ENCODE measurements at regions not wholly inside any gene's neighbourhood (a gene's known extent, or its start where the extent isn't known, plus 50 kb on each side); places are given as distances from the start of the nearest gene placed in this dataset.

DNA sequence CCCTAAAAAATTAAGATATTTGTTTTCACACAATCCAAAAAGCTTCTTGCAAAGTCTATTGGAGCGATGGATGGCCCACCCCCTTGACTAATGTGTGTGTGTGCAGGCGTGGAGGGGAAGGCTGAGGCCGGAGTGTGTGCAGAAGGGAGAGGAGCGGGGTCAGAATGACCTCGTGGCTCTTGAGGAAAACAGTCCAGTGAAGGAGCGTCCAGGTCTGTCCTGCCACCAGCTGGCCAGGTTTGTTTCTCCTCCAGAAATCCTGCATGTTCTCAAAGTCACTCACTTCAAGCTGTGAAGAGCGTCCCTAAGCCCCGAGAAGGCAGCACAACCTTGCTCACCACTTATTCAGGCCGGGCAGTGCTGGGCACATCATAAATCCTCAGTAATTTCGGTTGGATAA is 69.5 kb upstream of the SSX2IP start:
- no peak for DNase-seq

DNA sequence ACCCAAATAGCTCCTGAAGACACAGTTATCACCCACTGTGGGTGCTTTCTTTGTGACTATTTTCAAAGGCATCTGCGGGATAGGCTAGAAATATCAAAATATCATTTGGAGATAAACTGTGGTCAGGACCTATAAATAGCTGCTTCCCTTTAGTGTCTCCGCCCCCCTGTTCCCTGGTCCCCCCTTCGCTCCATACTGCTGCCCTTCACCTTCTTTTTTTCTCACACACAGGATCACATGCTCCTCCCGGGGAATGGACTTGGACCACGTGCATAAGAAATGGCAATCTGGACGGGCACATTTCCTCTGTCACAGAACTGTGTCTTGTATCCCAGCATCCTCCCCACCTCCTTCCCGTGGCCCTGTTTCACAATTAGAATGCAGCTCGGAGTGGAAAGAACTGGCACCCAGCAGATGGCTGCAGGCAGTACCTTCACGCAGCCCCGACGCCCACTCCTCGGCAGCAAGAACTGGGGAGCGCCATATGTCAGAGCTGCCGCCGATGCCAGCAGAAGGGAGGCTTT is 68.8 kb upstream of the SSX2IP start:
- DNase-seq = no peak

DNA sequence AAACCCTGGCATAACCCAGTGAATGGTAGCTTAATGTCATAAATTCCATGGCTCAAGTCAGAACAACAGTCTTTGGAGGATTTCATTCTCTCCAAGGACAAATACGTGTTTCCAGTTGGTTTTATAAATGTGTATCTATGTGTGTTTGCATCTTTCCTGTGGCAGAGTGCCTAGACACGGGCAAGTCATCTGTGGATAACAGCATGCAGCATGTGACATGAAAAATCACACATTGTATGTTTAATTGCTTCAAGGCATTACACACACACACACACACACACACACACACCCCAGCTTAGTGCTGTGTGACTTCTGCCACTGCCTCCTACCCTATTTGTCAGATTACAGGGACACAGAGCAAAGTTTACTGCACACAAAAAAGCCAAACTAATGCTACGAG is 68.2 kb upstream of the SSX2IP start:
- DNase-seq = no peak

DNA sequence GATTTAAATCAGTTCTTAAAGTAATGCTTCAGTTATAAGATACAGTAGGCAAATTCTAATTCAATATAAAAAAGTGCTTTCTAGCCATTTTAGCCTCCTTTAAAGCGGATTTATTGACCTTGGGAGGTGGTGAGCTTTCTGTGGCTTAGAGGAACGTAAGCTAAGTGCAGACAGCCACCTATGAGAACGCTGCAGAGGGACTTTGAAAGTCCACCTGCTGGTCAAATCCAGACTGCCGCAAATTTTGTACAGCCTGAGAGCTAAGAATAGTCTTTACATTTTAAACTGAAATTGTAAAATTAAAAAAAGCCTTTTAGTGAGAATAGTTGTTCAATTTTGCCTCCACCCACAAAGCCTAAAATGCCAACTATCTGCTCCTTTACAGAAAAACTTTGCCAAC is 67.0 kb upstream of the SSX2IP start:
- DNase-seq = no peak

DNA sequence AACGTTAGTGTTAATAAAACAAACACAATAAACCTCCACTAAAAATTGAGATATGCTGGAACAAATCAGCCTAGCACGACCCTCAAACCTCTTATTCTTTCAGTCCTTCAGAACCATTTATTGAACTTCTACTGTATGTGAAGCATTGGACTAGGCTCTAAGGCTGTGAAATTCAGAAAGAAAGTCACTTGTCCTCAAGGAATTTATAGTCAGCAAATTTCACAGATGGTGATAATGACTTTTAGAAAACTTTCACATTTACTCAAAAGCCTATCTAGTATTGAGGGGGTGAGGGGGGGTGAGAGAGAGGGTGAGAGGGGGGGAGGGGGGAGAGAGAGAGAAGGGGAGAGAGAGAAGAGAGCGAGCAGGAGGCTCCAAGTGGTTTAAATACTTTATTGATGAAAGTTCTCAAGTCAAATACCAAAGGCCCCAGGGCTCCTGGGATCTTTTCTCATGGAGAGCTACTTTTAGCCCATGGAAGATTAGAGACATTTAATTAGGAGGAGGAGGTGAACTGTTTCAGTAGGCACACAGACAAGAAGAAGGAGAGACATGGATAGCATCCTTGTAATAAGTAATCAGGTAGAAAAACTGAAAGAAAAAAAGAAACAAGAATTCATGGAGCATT is 66.3 kb upstream of the SSX2IP start:
- no peak for DNase-seq

DNA sequence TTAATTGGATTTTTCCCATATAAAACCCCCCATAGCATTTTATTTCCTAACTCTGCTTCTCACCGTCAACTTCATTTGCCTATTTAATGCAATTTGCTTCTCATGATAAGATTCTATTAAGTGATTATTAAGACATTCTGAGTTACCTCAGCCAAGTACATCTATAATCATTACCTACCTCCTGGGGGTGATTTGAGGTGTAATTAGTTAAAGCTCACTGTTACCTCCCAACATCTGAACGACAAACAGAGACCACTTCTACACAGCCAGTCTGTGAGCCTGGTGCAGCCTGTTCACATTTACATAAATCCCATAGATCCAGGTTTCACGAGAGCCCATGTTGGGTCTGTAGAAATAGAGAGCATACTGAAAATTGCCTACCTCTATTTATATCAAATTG is 65.7 kb upstream of the SSX2IP start:
- DNase-seq = no peak

DNA sequence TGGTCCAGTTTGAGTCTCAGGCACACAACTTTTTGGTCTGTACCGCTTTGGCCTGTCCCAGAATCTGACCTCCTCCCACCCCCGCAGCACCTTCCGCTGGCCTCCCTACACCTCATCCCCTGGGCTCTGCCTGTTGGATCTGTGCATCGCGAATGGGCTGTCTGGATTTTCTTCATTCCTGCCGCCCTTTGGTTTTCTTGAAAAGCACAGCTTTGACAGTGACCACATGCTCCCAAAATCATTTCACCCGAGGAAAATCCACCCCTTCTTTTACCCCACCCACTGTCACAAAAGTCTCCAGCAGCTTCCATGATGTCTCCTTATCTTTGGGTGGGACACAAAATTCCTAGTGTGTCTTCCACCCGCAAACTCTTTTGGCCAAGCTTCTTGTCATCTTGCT is 65.0 kb upstream of the SSX2IP start:
- no peak for DNase-seq

DNA sequence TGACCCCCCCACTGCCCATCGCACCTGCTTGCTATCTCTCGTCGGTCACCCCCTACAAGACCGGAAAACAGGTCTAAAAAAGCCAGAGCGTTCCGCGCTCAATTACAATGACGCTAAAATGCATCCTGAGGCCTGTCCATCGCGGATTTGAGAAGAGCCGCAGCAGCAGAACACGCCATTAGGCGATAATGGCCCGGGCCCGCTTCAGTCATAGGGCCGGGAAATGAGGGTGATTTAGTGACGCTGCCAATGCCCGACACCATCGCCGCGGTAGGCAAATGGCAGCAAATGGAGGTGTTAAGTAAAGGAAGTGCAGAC is 64.1 kb upstream of the SSX2IP start:
- no peak for DNase-seq

DNA sequence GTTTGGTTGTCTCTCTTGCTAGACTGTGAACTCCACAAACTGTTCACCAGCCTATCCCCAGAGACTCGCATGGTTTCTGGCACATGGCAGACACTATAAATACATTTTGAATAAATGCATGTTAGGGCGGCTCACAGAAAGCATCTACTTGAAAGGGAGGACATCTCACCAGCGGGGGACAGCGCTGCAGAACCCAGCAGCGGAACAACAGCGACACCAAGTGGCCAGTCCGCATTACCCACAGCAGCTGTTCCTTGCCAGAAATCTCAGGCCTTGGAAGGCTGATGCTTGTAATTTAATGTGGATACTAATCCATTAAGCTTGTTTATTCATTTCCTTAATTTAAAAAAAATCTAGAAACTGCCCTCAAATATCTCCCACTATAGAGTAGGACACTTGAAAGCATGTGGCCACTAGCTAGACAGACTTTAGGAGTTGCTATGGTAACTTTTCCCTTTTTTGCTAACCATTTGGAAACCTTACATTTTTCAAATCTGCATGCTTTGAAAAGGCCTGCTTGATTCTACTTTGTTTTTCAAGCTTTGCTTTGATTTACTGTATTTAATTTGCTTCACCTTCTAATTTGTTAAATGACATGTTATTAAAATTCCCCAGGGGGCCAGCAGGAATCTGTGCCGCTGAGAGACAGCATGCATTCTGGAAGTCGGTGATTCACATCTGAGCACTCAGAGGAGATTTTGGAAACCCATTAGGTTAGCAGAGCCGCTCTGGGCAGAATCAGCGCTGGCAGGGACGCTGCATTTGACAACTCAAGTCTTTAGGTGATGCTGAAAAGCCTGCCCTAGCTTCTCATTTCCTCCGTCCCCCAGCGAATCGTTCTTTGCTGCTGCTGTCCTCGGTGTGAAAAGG is 63.5 kb upstream of the SSX2IP start:
- peak; percentile 66 for DNase-seq

DNA sequence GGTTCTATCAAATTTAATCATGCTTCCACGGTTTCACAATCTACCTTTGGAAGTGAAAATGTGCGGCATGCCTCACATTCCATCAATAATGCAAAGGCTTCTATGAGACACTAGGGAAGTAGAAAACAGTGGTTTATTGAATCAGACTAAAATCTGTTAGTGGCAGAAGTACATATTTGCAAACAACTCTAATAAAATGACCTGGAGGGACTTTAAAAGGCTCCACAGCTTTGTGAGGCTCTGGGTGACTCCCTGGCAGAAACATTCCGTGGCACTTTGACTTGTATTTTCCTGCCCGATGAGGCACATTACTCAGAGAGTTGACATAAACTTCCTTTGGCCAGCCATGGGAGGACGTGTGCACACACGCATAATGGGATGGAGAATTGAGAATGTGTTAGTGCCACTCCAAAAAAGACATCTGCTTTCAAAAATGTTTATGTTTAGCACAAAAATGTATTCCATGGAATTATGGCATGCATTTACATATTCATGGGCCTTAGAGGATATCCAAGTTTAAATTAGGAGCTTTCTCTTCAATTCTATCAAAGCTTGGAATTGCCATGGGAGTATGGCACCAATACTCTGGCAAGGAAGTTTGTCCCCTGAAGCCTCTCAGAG is 60.0 kb upstream of the SSX2IP start:
- no peak for DNase-seq

DNA sequence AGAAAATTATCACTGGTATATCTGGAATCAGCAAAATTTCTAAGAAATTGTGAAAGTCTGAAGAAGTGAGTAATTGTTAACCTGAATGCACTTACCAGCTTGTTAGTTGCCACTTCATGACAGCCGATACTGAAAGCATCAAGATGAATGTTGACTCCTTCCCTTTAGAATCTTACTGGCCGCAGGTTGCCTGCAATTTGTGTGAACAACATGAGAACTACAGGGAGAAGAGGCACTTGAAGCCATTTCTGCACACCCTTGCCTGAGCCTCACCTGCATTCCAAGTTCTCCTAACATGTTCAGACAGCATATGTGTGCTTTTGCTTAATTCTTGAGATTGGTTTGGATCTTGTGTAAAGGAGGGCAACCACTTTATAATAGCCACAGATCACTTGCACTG is 59.2 kb upstream of the SSX2IP start:
- DNase-seq = no peak

DNA sequence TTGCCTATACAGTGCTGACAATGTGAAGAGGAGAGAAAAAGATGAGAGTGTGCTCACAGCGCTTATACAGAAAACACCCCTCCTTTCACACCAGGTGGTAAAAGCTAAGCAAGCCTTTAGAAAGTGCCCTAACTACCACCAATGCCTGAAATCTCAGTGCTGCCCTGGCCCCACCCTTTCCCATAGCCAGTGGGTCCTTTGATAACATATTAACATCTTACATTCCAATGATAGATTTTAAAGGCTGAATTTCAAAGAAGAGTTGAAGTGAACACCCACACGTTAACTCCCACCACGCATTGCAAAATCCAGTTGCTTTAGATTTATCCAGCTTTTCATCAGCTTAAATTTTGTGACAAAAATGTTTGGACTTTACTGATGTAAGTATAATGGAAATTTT is 58.1 kb upstream of the SSX2IP start:
- DNase-seq = no peak

DNA sequence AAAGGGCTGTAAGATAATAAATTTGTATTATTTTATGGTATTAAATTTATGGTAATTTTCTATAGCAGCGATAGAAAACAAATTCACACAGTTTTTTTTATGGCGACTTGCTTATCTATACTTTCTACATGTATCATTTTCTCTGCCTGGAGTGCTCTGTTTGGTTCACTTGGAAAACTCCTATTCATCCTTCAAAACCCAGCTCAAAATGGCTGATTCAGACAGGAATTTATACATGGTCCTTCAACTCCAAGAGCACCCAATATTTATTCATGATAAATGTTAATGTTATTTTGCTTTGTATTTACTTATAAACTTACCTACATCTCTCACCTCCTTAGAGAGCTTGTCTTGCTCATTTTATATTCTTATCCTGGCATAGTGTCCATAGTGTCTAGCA is 55.6 kb upstream of the SSX2IP start:
- no peak for DNase-seq

DNA sequence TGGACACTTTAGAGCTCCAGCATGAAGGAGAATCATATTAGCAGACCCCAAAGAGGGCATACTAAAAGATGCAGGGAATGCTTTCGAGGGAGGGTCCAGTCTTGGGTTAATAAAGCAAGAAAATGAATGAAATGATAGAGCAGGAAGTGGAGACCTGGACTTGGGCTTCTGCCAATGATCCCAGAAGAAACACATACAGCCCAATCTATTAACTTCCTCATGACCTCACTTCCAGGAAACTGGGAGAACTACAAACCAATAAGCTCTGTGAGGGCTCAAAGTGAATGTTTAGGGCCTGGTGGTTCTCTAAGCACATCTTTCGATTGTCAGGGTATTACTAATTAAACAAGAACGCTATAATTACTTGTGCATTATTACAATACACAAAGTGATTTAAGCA is 53.6 kb upstream of the SSX2IP start:
- DNase-seq = no peak

DNA sequence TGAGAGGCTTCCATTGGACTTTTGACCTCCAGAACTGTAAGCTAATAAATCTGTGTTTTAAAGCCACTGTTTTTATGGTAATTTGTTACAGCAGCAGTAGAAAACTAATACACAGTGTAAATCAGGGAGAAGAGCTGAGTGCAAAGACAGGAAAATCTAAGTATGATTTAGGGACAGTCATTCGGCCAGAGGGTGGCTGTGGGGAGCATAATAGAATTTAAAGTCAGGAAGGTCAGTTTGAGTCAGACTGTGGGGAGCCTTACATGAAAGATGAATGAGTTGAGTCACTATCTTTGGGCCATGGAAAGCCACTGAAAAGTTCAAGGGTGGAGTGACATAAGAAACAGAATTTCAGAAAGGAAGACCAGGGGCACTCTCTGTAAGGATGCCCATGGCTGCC is 52.4 kb upstream of the SSX2IP start:
- DNase-seq = no peak

DNA sequence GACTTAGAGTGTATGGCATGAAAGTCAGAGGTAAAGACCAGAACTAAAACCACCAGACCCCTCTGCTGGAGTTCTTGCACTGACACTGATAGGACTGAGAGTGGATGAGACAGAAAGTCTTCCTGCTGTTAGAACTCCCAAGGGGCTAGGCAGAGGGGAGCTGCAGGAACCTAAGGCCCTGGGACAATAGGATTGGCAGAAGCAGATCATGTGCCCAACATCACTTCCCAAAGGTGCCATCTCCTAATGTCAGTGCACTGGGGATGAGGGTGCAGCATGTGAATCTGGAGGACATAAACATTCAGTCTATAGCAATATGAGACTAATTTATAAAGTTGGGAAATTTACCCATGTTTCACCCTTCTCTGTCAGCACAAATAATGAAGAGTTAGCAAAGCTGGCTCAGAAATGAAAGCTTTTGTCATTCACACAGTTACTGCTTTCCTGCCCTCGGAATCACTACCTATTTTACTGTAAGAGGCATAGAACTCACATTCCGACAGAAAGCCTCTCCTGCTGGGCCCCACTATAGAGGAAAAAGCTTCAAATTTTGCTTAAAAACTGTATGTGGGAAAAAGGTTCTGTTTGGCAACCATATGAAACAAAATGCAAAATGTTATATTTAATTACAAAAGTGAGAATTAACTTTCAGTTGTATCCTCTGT is 49.9 kb upstream of the SSX2IP start:
- DNase-seq = no peak

Data from NCI-H2029 (cell line).